CD14-positive monocyte (primary cell): ENCODE measurements at regions not wholly inside any gene's neighbourhood (a gene's known extent, or its start where the extent isn't known, plus 50 kb on each side); places are given as distances from the start of the nearest gene placed in this dataset.
A peak's percentile ranks its signal among the peaks of the same experiment; 100 is the strongest.

Experiments
- DNase-seq, 3 donors: peaks; one replicate each; pipeline ENCODE4 v3.0.0-alpha.2; 2011 to 2022
- H2AFZ ChIP-seq: 2 replicates; pipeline ENCODE4 v1.6.0; 2012; ENCODE audit warnings: mild to moderate bottlenecking, low read depth, low read length, inconsistent platforms; ENCODE audit not compliant: insufficient read depth, poor library complexity, severe bottlenecking
- H3K27ac ChIP-seq, 2 donors: 1 replicate in 1 of 2; 2 replicates in 1 of 2; pipeline ENCODE4 v1.5.1; 2012 to 2013; ENCODE audit warnings: low read length in 2 of 2, control low read depth in 1 of 2, inconsistent platforms in 1 of 2, low read depth in 1 of 2, mild to moderate bottlenecking in 1 of 2
- H3K27me3 ChIP-seq, 2 donors: one replicate each; pipeline versions ENCODE4 v1.6.0 to v1.6.1; 2011 to 2013; ENCODE audit warnings: low read length in 2 of 2; ENCODE audit not compliant: control insufficient read depth in 2 of 2, insufficient read depth in 2 of 2
- H3K36me3 ChIP-seq, 2 donors: replicated peaks in 1 of 2; 1 replicate in 1 of 2; 2 replicates in 1 of 2; pipeline versions ENCODE4 v1.5.1 to v1.6.1; 2012 to 2013; ENCODE audit warnings: low read length in 2 of 2, control low read depth in 1 of 2, inconsistent platforms in 1 of 2, mild to moderate bottlenecking in 1 of 2; ENCODE audit not compliant: insufficient read depth in 2 of 2, control insufficient read depth in 1 of 2
- H3K4me1 ChIP-seq, 2 donors: 1 replicate in 1 of 2; 2 replicates in 1 of 2; pipeline versions ENCODE4 v1.5.1 to v1.6.1; 2012 to 2013; ENCODE audit warnings: low read length in 2 of 2, control low read depth in 1 of 2, inconsistent platforms in 1 of 2, mild to moderate bottlenecking in 1 of 2, moderate library complexity in 1 of 2; ENCODE audit not compliant: insufficient read depth in 2 of 2, control insufficient read depth in 1 of 2
- H3K4me2 ChIP-seq: replicated peaks from 2 replicates; pipeline ENCODE3; 2012; ENCODE audit warnings: low read length, moderate library complexity, mild to moderate bottlenecking; ENCODE audit not compliant: poor library complexity, severe bottlenecking; ENCODE audit errors: extremely low read depth
- H3K4me3 ChIP-seq, 3 experiments: fragments of 200-600 bp in 1 of 3; sonication (generic) in 1 of 3; replicated peaks in 1 of 3; 1 replicate in 2 of 3; 2 replicates in 1 of 3; pipeline ENCODE4 v1.5.1; 2011 to 2013; ENCODE audit warnings: low read length in 3 of 3, mild to moderate bottlenecking in 3 of 3, control low read depth in 2 of 3, low read depth in 2 of 3, inconsistent platforms in 1 of 3, moderate library complexity in 1 of 3
- H3K79me2 ChIP-seq: 2 replicates; pipeline ENCODE4 v1.6.0; 2012; ENCODE audit warnings: mild to moderate bottlenecking, control low read depth, inconsistent platforms, low read length, moderate library complexity; ENCODE audit not compliant: insufficient read depth
- H3K9ac ChIP-seq: 2 replicates; pipeline ENCODE4 v1.6.0; 2017; ENCODE audit warnings: low read length, mild to moderate bottlenecking; ENCODE audit not compliant: insufficient read depth, poor library complexity, severe bottlenecking
- H3K9me3 ChIP-seq, 2 donors: replicated peaks in 1 of 2; 1 replicate in 1 of 2; 2 replicates in 1 of 2; pipeline versions ENCODE4 v1.5.1 to v1.6.1; 2012 to 2013; ENCODE audit warnings: low read length in 2 of 2, control low read depth in 1 of 2; ENCODE audit not compliant: control insufficient read depth in 1 of 2, insufficient read depth in 1 of 2
- H4K20me1 ChIP-seq: 2 replicates; pipeline ENCODE4 v1.6.0; 2012; ENCODE audit warnings: mild to moderate bottlenecking, low read length, control low read depth, moderate library complexity; ENCODE audit not compliant: insufficient read depth
- H3K27ac Mint-ChIP-seq, 7 donors: one replicate each; pipeline ENCODE4 v1.8.0; 2020; ENCODE audit warnings: mild to moderate bottlenecking in 7 of 7, mixed read lengths in 7 of 7, moderate library complexity in 6 of 7, inconsistent platforms in 2 of 7
- H3K27me3 Mint-ChIP-seq, 3 donors: one replicate each; pipeline ENCODE4 v1.8.0; 2021 to 2022; ENCODE audit warnings: low read depth in 3 of 3, mild to moderate bottlenecking in 3 of 3, mixed read lengths in 3 of 3, moderate library complexity in 3 of 3, inconsistent platforms in 1 of 3
- H3K36me3 Mint-ChIP-seq, 2 donors: one replicate each; pipeline ENCODE4 v1.8.0; 2020; ENCODE audit warnings: mixed read lengths in 2 of 2, inconsistent platforms in 1 of 2, mild to moderate bottlenecking in 1 of 2
- H3K4me1 Mint-ChIP-seq: one replicate; pipeline ENCODE4 v1.8.0; 2020; ENCODE audit warnings: mild to moderate bottlenecking, mixed read lengths
- H3K4me3 Mint-ChIP-seq, 2 donors: one replicate each; pipeline ENCODE4 v1.8.0; 2020; ENCODE audit warnings: mild to moderate bottlenecking in 2 of 2, mixed read lengths in 2 of 2, moderate library complexity in 1 of 2
- H3K9me3 Mint-ChIP-seq, 7 donors: one replicate each; pipeline ENCODE4 v1.8.0; 2020 to 2022; ENCODE audit warnings: mixed read lengths in 7 of 7, mild to moderate bottlenecking in 6 of 7, moderate library complexity in 6 of 7, inconsistent platforms in 2 of 7
- CTCF ChIP-seq: fragments of 200-600 bp; IDR thresholded peaks from one replicate; pipeline ENCODE4 v1.8.0; 2022; ENCODE audit warnings: antibody characterized with exemption, mild to moderate bottlenecking
- WGBS: methylation state at CpG from one replicate; pipeline ENCODE4 v1.1.5; 2013; ENCODE audit warnings: missing lambda C conversion rate; ENCODE audit not compliant: insufficient coverage; 5-methylcytosine and 5-hydroxymethylcytosine counted together
- intact Hi-C, 2 donors: fragments of 100-400 bp; cut with micrococcal nuclease; formaldehyde crosslinking; loops; one replicate each; pipeline versions ENCODE4 v1.15.0 to v1.15.1; 2023

DNA sequence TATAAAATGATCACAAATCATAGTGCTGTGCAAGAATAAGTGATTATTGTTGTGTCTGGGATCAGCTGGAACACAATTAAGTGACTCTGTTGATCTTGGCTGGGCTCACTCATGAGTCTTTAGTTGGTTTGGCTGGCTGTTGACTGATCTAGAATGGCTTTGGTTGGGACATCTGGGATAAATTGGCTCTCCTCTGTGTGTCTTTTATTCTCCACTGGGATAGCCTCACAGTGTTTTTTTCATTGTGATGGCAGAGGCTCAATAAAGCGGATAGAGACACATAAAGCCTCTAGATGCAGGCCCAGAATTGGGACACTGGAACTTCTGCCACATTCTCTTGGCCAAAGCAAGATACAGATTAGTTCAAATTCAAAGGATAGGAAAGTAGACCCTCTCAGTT lies 735.6 kb downstream of the PDCD6IP start:
- no peaks in the 10 kb centered on the region for H3K27me3 ChIP-seq
- no peak overlapping the region for H3K4me3 Mint-ChIP-seq
- no peak overlapping the region for H2AFZ ChIP-seq
- H3K27me3 Mint-ChIP-seq = peaks cover 0 to 2% (median 2%) of the 10 kb centered on the region in 3 donors
- intact Hi-C loops = no loop called here
- H3K4me1 ChIP-seq = no peaks in the 10 kb centered on the region
- peaks cover 2% of the 10 kb centered on the region for H3K4me1 Mint-ChIP-seq
- no peaks in the 10 kb centered on the region for H4K20me1 ChIP-seq
- no peaks in the 10 kb centered on the region for H3K9me3 ChIP-seq
- H3K36me3 ChIP-seq = no peaks in the 10 kb centered on the region
- peaks cover 0 to 6% (median 2%) of the 10 kb centered on the region in 7 donors for H3K9me3 Mint-ChIP-seq
- no peak for TF ChIP-seq CTCF
- H3K36me3 Mint-ChIP-seq = no peaks in the 10 kb centered on the region
- no peak for DNase-seq
- H3K79me2 ChIP-seq = no peaks in the 10 kb centered on the region
- WGBS = no CpG with 5 or more reads among the region's 1 CpG
- H3K27ac Mint-ChIP-seq = no peak overlapping the region
- H3K9ac ChIP-seq = no peak overlapping the region
- no peak overlapping the region for H3K27ac ChIP-seq
- H3K4me2 ChIP-seq = no peak overlapping the region
- no peak overlapping the region for H3K4me3 ChIP-seq

GRCh38 chr3:34544136-34544535 lies 745.7 kb downstream of the PDCD6IP start:
- Histone ChIP-seq H3K4me1 (peaks cover 10% of the 10 kb centered on the region in 2 donors), H2AFZ (no peak overlapping the region), H3K4me3 (no peak overlapping the region), H3K36me3 (no peaks in the 10 kb centered on the region), H3K9me3 (peaks cover 0 to 4% of the 10 kb centered on the region in 2 donors), H3K4me2 (no peak overlapping the region), H3K79me2 (no peaks in the 10 kb centered on the region), H3K27me3 (no peaks in the 10 kb centered on the region), H4K20me1 (no peaks in the 10 kb centered on the region), H3K9ac (no peak overlapping the region), H3K27ac (no peak overlapping the region)
- WGBS = 12% methylated on average over 2 of the region's 4 CpGs
- H3K4me3 Mint-ChIP-seq = peak overlapping the region in 1 of 2 donors; percentile 59
- peaks cover 0 to 6% (median 2%) of the 10 kb centered on the region in 7 donors for H3K9me3 Mint-ChIP-seq
- intact Hi-C loops = no loop called here
- no peaks in the 10 kb centered on the region for H3K36me3 Mint-ChIP-seq
- peak overlapping the region in 1 of 7 donors; percentile 2 for H3K27ac Mint-ChIP-seq
- no peaks in the 10 kb centered on the region for H3K27me3 Mint-ChIP-seq
- no peak for DNase-seq
- TF ChIP-seq CTCF = no peak
- H3K4me1 Mint-ChIP-seq = peaks cover 19% of the 10 kb centered on the region
